DMS 273 treated with DMSO at 0.1 percent for 48 hours (cell line): ENCODE measurements at regions not wholly inside any gene's neighbourhood (a gene's known extent, or its start where the extent isn't known, plus 50 kb on each side); places are given as distances from the start of the nearest gene placed in this dataset.

Source experiments
- DNase-seq: peaks from one replicate; lab custom pipeline; 2025; lab: John Stamatoyannopoulos, UW

DNA sequence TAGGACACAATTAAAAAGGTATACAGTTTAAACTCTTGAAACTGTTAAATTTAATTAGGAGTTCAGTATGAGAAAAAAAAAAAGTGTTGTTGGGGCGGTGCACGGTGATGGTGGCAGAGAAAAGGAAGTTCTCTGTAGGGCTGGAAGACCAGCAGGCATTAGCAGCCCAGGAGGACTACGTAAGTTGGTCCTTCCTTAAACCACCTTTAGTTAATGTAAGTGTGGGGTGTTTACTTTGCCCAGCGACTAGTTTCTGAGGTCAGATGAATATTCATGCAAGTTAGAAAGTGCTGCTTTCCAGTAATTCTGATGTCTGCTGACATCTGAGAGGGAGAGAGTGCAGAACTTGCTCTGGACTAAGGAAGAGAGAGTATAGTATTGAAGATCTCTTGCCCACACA lies 54.9 kb downstream of the NKX2-1 start:
- DNase-seq = no peak

DNA sequence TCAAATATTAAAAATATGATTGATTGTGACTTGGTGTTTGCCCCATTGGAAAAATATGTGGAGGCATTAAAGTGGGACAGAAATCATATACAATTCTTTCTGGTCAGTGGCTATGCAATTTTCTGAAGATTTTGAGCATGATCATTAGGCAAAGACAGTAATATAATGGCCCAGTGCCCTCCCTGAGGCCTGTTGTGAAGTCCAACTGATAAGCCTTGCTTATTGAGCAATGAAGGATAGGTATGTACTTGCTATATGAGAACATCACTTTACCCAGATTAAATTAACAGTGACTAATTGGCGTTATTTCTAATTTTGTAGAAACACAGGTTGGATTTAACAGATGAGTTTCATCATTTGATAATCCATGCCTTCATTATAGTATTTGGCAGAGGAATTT lies 57.1 kb downstream of the NKX2-1 start:
- no peak for DNase-seq

DNA sequence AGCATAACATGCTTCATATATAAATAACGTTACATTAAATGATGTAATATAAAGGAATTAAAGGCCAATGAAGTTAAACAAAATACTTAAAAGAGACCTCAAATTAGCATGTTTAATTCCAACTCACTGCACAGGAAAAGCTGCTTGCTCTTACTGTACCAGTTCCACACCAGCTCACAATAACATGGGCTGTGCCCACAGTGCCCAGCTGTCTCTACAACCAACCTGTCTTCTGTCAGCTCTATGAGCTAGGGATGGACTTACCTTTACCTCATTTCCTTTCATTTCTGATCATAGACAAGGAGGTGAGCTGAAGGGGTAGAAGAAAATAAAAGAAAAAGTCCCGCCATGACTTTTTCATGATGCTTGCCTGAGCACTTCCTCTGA lies 64.8 kb downstream of the NKX2-1 start:
- DNase-seq = no peak

DNA sequence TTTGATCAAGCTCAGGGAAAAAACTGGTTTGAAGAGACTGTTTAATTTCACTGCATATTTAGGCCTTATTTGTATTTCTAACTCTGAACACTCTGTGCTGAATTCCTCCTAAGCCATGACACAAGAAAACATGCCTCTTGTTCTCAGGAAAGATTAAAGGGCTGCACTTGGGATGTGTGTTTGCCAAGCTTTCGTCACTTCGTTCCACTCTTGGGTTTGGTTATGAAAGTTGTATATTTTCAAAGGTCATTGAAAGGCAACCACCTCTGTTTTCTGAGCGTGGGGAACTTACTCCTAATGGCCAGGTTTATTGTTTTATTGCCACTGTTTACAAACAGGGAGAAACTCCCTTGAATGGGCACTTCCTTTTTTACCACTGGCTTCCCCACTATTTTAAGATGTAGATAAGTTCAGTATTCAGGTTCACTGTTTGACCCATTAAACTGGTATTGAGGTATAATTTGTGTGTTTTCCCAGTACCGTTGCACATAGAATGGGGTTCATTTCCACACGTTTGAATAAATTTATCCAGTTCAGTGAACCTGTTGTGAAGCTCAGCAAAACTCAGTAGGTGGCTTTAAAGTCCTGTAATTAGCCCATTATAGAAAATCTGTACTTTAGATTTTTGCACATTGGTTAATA lies 65.3 kb downstream of the NKX2-1 start:
- no peak for DNase-seq

DNA sequence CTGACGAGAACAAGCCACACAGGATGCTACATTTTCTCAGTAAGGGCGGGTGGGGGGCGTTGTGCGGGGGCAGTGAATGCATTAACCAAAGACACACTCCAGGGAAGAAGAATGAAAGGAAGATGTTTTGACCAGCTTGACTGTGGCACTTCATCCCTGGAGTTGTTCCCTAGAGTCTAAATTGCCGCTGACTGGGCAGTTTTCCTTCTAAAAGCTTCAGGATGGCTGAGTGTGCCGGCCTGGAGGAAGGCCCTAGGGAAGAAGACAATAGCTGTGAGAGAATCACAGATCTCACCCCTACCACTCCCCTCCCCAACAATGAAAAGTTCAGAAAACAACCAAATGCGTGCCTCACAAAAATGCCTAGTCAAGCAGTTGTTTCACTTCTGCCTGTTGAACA lies 67.2 kb downstream of the NKX2-1 start:
- DNase-seq = no peak

DNA sequence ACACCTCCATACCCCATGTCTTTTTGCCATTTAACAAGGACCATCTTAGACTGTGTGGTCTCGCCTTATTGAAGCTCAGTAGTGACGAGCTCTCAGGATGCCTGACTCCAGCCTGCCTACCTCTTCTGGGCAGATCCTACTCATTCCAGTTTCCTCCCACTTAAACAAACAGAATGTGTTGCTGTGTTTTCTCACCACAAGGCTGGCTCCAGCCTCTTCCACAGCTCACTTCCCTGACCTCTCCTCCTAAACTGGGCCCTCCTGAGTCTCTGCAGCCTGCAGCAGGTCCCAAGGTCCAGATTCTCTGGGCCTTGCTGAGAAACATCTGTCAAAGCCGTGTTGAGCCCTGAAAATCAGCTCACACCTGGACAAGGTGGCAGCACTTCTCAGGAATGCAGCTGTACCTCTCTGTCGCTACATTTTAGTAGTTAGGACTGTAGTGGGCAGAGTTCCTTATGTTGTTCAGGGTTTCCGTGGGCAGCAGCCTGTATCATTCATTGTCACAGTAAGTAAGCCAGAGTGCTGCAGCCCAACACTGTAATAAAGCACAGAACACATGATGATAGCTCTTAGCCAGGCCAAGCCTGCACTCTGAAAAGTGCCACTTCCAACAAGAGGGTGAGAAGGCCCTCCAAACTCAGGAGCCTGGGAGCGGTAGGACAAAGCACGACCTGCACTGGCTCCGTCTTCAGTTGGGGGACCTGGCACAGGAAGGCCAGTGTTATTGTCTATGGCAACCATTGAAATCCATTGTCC lies 68.5 kb downstream of the NKX2-1 start:
- DNase-seq = no peak

DNA sequence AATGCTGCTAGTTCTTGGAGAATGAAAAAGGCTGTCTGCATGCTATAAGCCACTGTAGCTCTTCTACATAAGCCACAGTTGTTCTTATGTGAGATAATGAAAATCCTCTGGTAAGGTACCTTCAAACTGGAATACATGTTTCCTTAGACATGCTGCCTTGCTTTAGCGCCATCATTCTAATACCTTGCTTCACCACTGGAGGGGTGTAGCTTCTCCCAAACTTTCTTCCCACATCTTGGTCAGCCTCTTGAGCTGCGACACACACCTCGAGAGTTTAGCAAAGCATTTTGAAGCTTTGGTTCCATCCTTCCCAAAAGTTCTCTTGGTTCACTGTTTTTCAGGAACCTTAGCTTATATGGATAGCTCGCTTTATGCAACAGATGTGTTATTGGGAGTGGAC lies 69.5 kb downstream of the NKX2-1 start:
- no peak for DNase-seq

DNA sequence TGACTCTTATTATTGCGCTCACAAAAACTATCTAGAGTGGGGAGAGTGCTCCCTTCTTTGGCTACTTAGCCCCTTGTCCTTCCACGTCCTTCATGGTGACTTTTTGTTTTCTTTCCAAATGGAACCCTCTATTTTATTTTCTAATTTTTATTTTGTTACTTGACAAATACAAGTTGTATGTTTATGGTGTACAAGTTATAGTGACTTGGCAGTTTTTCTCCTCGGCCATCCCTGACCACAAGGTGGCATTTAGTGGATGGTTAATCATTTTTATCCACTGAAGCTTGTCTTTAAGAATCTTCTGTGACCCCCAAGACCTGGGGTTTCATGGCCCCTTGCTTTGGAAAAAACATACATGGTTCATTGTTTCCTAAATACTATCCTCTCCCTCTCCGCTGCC lies 70.1 kb downstream of the NKX2-1 start:
- no peak for DNase-seq

DNA sequence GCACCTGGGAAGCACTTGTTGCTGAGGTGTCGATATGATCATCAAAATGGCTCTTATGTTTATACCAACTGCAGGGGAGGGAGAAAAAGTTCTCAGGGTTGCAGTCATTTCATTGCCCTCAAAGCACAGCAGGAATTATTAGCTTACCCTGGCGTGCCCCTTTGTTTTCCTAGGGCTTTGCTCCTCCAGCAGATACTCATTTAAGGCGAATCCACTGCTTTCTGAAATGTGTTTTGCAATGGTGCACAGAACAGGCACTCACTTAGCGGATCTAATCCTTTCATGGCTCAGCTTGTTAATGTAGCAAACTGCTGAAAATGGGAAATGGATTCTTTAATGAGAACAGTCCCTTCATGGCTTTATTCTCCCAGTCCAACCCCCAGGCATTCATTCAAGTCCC lies 76.7 kb downstream of the NKX2-1 start:
- no peak for DNase-seq

DNA sequence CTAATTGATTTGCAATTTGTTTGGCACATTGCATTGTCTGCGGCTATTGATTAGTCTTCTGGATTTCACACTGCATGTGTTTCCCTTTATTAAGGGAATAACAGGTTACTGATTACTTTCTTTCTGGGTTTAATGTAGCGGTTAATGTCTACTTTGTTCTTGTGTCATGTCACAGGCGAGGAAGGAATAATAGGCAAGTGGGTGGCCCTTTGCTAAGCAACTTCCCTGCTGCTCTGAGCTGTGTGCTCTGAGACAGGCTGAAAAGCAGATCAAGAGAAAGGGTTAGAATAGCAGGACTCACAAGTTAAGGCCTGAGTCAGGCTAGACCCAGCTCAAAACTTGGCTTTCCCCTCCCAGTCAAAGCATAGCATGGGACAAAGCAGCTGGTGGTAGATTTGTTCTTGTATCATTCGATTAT lies 77.2 kb downstream of the NKX2-1 start:
- DNase-seq = no peak

DNA sequence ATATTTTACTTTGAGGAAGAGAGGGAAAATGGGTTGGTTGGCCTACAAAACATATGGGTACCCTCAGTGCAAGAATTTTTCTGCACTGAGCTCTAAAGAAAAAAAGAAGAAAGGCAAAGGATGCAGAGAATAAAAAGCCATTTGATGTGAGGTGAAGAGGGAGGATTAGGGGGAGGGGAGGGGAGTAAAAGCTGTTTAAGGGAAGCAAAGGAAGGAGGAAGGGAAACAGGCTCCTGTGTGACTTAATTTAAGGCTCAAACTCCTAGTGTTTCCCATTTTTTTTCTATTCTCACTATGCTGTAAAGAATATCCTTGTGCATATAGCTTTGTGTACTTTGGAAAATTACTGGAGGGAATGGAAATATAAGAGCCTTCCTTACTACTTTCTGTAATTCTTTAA lies 78.7 kb downstream of the NKX2-1 start:
- no peak for DNase-seq

DNA sequence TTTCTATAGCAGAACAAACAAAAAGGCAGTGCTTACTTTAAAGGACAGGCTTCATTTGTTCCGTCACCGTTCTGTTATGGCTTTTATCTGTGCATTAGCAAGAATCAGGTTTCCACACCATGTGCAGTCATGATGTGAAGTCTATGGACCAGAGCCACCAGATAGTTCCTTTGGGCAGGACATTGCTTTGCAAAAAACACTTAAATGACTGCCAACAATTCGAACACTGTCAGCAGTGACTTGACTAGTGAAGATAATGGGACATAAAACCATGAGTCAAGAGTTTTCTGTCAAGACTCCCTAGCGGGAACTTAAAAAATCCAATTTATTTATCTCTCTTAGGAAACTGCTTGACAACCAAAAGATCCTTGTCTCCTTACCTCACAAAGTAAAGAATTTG lies 80.3 kb downstream of the NKX2-1 start:
- DNase-seq = no peak

DNA sequence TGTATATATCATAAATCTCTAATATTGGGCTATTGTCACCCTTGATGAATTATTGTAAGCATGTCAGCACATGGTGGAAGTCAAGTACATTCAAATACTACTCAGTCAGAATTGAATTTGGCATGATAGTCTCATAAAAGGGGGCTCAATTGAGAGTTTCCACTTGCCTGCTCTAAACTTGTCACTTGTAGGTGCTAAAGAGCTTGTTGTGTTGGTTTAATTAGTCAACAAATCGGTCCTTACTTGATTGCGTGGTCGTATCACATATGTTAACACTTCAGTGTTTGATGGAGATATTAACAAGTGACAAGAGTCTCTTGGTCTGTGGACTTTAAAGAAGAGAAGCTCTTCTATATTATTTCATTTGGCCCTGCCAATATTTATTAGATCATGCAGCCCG lies 81.1 kb downstream of the NKX2-1 start:
- DNase-seq = no peak

DNA sequence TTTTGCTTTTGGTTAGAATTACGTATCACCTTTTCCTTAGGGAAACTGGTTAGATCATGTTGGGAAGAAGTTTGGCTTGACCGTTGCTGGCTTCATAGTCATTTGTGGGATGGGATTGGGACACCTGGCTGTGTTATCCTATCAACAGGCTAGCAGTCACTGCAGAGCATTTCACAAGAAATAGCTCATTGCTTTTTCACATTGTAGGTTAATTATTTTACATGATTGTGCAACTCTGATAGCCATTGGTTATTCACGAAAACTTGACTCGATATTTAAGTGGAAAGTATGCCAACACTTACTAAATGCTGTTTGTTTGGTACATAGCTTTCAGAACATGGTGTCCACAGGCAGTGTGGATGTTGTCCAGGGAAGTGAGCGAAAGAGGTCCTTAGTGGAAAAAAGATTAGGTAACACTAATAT lies 89.4 kb downstream of the NKX2-1 start:
- DNase-seq = no peak

DNA sequence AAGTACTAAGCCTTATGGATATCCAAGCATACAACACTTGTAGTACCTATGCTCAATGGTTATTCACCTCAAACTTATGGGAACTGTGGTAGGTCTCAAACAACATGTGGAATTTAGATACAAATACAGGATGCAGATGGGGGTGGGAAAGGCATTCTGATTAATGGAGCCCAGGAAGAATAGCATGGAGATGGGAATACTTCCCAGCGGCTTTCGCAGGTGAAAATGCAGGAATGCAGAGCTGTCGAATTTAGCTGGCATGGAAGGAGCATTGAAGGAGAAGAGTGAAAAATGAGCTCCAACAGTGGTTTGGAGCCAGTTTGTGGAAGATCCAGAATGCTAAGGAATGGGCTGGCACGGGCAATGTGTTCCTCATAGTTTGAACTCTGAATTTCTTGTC lies 89.9 kb downstream of the NKX2-1 start:
- DNase-seq = no peak

DNA sequence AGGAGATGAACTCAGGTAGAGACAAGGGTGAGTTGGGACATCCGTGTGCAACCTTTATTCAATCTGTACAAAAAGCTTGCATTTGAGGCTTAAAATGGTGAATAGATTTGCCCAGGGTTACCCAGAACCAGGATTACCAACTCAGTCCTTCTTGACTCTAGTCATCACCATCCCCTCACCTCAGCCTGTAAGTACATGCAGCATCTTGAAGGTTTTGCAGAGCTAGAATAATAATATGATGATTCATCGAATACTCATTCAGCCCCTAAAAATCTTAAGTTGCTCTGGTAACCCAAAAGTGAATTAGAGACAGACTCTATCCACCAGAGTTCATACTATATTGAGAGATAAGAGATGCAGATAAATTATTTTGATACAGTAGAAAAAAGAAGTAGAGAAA lies 90.3 kb downstream of the NKX2-1 start:
- no peak for DNase-seq

DNA sequence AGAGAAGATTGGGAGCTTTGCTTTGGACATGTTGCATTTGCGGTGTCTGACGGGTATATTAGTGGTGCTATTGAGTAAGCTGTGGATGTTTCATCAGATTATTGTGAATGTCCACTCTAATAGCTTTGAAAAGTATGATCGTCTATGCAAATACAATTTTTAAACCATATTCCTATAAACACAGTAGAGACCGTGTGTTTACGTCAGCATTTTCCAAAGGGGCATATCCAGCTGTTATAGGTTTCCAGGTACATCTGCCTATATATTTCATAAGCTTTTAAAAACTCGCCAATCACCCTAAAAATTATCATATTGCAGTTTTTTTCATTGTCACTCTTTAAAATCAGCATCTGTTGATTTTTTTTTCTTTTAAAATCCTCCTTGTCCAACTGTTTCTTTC lies 91.7 kb downstream of the NKX2-1 start:
- DNase-seq = no peak

DNA sequence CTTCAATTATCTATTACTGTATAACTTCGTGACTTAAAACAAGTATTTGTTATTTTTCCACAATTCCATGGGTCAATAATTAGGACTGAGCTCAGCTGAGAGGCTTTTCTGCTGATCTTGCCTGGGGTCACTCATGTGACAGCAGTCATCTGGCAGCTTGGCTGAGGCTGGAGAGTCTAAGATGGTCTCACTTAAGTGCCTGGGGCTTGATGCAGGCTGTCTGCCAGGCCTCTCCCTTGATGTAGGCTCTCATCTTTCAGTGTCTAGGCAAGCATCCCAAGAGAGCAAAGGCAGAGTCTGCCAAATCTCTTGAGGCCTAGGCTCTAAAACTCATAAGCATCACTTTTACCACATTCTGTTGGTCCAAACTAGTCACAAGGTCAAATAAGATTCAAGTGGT lies 93.2 kb downstream of the NKX2-1 start:
- DNase-seq = no peak

DNA sequence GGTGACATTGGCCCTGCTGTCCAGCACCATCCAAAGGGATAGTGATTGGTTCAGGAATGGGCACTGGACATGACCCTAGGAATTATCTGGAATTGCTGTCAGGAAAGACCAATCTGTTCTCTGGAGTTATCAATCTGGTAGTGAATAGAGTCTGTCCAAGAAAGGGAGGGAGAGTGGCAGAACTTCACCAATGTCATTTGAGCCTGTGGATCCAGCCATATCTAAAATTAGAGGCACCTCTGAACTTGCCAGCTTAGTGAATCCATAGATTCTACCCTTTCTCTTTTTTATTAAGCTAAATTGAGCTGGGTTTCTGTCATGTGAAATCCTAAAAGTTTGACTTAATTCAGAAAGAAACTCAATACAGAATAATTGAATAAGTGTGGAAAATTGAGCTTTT lies 93.9 kb downstream of the NKX2-1 start:
- no peak for DNase-seq

DNA sequence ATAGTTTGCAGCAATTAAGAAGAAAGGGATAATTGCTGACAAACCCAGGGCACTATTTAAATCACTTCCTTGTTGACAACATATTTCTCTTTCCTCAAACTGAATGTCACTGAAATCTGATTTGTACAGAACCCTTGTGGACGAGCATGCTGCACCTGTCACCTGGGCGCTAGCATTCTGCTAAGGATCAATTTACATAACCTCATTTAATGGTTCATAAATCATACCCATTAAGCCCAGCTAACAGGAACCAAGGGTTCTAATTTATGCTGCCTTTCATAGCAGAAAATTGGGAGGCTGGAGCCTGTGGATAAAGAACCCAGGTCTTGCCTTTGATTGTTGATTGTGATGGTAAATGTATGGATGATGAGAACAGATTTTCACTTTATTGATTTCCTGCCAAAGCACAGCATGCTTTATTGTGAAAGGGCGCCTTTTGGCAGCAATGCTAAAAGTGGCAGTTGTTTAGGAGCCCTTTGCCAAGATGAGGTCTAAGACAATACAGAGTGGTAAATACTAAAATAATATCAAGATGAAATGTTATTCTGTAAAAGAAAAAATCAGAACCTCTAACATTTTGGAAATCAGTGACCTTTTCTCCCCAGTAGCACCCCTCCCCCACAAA lies 95.4 kb downstream of the NKX2-1 start:
- DNase-seq = no peak

DNA sequence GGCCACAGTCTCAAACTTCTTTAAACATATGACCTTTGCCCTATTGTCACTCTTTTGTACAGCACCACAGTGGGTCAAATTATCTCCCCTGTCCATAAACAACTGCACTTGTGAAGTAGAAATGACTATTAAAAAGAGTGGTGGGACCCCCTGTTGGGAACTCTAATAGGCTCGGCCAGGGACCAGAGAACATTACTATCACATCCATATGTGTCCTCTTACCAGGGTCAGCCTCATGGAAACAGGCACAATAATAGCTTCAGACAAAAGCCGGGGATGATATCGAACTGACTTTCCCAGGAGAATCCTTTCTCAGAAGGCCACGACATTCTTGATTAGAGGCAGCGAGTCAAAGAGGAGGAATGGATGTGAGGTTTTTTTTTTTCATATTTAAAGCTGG lies 96.6 kb downstream of the NKX2-1 start:
- DNase-seq = no peak

DNA sequence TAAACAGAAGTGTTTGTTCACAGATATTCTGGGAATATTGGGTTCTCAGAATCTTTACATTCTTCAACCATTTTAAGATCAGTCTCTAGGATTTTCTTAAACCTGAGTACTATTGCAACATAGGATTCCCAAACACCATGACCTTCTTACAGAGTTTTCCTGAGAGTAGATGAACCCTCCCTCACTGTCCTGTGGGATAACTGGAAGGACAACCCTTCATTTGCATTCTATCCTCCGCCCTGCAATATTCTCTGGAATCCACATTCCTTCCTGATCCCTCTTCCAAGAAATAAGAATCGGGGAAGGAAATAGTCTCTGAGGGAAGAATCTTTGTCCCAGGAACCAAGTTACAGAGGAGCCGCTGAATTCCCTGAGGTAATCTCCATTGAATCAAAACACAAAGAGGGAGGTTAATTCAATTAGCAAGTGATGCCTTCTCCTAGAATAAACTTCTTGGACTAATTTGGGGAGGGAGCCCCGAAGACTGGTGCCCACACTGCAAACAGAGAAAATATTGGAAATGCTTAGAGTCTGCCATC lies 99.8 kb upstream of the MBIP start:
- no peak for DNase-seq

DNA sequence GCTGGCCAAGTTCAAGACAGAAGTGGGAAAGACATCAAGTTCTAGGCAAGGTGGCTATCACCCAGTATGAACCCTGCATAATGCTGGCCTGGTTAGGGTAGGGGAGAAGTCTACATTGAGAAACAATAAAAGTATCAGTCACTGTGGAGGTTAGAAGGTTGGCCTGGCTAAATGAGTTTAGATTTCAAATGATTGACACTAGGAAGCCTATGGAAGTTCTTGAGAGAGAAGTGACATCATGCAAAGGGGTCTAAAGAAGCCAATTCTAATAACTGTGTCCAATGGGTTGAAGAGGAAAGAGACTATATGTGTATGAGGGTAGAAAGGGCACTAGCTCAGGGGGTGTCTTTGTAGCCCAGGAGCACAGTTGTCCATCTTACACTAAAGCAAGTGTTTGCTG lies 98.5 kb upstream of the MBIP start:
- no peak for DNase-seq
